Superior temporal gyrus (tissue), 1 donor: ENCODE measurements at regions not wholly inside any gene's neighbourhood (a gene's known extent, or its start where the extent isn't known, plus 50 kb on each side); places are given as distances from the start of the nearest gene placed in this dataset.

ENCODE experiments used
- DNase-seq: peaks from one replicate; pipeline ENCODE4 v3.0.0-alpha.2; 2016; ENCODE audit errors: extremely low spot score

GRCh38 chr21:27818847-27819246 is 852.0 kb upstream of the ADAMTS5 start:
- DNase-seq: no peak

GRCh38 chr21:27817902-27818623 is 851.2 kb upstream of the ADAMTS5 start:
- DNase-seq: no peak

- no peak for DNase-seq
Observed at GRCh38 chr21:27817074-27817473, 850.2 kb upstream of the ADAMTS5 start.

DNA sequence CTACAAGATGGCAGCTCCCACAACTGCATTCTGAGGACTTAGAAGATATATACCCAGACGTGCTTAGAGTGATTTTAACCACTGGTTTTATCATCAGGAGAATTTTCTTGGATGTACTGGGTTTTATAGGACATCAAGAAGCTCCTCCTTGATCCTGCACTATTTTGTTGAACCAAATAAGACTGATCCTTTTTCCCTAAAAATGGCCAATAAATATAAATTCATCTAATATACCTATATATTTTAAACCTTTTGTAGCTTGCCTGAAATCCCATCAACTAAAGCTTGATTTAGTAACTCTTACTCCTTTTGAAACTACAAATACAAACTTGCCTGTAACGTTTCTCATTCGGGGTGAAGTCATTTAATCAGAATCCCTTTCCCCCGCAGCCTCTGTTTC is 849.4 kb upstream of the ADAMTS5 start:
- DNase-seq: no peak

GRCh38 chr21:27814226-27814625 is 847.3 kb upstream of the ADAMTS5 start:
- DNase-seq: no peak

- peak; percentile 94 for DNase-seq
Observed at GRCh38 chr21:27813750-27814149, 846.9 kb upstream of the ADAMTS5 start.

DNA sequence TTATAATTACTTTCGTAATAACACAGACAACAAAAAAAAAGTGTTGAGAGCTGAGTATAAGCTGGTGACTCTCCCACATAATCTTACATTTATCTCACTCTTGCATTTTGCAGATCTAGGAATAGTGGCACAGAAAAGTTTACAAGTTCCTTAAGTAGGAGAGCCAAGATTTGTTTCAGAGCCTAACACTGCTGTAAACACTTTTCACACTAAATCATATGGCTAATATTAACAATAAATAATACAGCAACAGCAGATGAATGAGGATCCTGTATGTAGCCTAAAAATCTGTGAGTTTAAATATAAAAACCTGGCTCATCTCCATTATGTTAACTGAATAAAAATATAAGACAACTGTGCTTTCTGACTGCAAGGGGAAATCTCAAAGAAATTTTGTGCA is 846.5 kb upstream of the ADAMTS5 start:
- DNase-seq: peak; percentile 68

DNA sequence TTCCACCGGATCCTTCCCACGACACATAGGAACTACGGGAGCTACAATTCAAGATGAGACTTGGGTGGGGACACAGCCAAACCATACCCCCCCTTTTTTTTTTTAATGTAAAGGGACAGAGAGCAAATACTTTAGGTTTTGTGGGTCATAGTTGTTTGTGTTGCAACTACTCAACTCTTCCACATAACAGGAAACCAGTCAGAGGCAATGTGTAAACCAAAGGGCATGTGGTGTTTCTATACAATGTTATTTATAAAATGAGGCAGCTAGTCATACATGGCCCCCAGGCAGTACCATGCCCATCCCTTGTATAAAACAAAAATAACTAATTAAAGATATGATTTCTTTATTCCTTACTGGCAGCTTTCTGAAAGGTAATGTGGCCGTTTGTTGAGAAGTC is 845.4 kb upstream of the ADAMTS5 start:
- DNase-seq: no peak

DNA sequence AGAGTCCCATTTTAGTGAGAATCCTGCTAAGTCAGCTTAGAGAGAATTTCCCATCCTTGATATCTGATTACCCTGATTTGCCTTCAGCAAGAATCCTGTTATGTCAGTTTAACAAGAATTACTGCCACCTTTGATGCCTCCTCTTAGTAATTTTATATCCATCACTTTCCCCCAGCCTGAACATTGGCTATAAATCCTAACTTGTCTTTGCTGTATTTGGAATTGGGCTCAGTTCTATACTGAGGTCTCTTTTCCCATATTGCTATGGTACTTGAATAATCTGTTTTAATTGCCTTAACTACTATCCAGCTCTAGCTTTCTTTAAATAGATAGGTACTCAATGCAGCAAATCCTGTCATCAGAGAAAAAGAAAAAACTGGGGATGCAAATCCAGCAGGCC is 842.0 kb upstream of the ADAMTS5 start:
- DNase-seq: no peak

GRCh38 chr21:27807596-27807995 is 840.7 kb upstream of the ADAMTS5 start:
- DNase-seq: no peak

GRCh38 chr21:27806281-27806680 is 839.4 kb upstream of the ADAMTS5 start:
- no peak for DNase-seq

DNA sequence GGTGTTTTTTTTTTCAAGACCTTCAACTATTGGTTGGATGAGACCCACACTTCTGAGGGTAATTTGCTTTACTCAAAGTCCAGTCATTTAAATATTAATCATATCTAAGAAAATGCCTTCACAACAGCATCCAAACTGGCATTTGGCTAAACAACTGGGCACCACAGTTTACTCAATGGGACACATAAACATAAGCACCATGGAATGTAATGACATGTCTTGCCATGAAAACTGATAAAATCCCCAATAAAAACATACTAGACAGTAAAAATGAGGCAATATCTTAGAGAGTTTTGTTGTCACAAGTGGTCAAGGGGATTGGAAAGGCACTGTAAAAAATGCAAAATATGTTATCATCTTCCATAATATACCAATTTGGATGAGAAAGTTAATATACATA is 838.8 kb upstream of the ADAMTS5 start:
- no peak for DNase-seq

DNA sequence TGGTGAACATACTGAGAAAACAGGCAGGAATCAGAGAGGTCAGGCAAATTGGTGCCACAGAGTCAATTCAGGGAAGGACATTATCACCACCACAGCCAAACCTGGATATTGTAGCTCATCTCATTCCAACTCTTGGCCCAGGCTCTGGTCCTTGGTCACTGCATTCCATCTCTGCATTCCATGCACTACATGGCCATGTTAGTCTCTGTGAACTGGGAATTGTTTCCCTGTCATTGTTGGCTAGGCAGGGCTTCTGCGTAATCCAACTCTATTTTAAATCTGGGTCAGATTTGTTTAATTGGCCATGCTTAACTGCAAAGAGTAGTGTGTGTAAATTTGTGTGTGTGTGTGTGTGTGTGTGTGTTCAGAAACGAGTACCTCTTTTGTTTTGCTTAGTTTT is 837.6 kb upstream of the ADAMTS5 start:
- no peak for DNase-seq

DNA sequence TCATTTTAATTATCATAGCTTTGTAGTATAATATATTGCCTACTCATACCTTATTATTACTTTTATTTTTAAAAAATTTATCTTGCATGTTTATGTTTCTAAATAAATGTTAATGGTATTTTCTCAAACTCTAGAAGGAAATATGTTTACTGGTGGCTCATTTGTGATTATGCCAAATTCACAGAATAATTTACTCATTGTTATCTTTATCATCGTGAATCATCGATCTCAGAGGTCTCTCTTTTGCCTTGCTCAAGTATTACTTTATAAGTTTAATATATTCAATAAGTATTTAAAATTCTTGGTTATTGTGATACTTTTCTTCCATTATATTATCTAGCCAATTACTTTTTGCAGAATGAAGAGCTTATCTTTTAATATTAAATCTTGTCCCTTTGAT is 836.7 kb upstream of the ADAMTS5 start:
- DNase-seq: no peak

GRCh38 chr21:27802816-27803475 is 836.1 kb upstream of the ADAMTS5 start:
- DNase-seq: peak; percentile 87

DNA sequence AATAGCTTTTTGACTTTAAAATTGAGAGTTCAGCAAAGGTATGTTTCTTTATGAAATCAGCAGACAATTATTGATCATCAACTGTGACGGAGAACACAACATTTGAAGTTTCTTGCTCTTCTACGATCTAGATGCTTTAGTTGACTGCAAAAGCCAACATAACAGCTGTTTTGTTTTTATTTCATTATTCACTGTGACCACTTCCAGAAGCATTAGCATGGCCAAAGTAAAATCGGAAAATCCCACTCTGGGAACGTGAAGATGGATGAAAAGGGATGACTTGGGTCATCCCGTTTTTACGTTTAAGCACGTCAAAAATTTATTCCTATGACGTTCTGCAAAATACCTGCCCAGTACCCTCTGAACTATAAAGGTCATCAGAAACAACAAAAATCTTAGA is 833.0 kb upstream of the ADAMTS5 start:
- DNase-seq: no peak

DNA sequence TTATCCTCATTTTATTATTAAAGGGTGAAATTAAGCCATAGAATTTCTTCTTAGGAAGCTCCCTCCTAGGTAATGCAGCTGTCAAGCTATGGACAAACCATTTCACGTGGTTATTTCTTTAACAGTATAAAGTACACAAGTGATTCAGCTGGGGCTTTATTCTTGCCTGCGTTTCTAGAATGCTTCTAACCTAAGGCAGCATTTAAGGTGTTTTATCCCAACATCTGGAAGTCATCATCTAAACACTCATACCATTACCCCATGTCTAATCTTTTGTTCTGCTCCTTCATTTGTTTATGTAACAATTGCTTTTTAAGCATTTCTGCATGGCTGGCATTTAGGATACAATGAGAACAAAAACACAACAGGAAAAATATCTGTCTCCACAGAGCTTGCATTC is 829.2 kb upstream of the ADAMTS5 start:
- DNase-seq: no peak

DNA sequence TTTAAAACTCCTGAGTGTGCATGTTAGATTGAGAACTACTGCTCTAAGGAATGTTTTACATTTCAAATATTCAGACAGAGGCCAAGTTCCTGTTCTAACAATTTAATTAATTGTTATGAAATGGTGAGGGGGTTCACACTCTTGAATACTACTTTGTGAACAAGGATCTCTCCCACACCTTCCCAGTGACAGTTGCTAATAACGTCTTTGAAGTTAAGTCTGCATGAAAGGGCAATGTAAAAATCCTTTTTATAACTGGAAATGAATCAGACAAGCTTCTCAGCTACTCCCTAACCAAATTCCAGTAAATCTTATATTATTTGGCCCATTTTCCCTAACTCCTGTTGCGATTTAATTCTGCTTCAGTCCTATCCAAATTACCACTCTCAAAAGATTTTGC is 828.5 kb upstream of the ADAMTS5 start:
- no peak for DNase-seq

- no peak for DNase-seq
Observed at GRCh38 chr21:27793901-27794300, 827.0 kb upstream of the ADAMTS5 start.

DNA sequence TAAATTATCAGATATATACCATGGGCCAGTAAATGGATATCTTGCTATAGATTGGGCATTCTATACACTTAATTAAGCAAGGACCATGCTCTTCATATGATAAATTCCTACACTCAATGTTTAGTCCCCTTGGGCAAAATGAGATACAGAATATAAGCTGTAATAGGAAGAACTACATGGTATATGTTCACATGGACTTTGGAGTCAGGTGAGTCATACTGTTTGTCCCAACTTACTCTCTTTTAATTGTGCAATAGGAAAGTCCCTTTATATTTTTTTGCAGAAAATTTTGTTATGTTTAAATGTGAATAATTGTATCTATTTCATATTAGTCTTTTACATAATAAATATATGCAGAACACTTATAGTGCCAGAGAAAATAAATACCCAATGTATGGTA is 820.2 kb upstream of the ADAMTS5 start:
- DNase-seq: no peak

DNA sequence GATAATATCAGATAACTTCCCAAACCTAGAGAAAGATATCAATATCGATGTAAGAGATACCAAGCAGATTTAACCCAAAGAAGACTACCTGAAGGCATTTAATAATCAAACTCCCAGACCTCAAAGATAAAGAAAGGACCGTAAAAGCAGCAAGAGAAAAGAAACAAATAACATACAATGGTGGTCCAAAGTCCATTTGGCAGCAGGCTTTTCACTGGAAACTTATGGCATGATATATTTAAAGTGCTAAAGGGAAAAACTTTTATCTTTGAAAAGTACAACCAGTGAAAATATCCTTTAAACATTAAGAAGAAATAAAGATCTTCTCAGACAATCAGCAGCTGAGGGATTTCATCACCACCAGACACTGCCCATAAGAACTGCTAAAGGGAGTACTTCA is 812.7 kb upstream of the ADAMTS5 start:
- DNase-seq: no peak

GRCh38 chr21:27776925-27777553 is 810.2 kb upstream of the ADAMTS5 start:
- no peak for DNase-seq

DNA sequence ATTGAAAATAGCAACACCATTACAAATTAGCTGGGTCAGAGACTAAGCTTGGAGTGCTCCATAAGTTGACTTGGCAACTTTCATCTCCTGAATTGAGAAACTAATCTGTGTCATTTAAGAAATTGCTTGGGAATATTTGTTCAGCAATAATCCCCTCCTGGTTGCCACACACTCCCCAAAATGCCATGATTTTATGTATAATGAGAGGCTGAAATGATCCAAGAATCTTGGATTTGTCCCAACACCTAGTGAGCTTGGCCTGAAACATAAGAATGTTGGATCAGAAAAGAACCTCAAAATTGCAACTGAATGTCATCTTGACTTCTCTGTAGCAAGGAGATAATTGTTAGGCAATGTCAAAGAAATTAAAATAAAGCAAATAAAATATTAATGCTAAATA is 805.9 kb upstream of the ADAMTS5 start:
- DNase-seq: no peak
